H1 (cell line): ENCODE measurements at regions not wholly inside any gene's neighbourhood (a gene's known extent, or its start where the extent isn't known, plus 50 kb on each side); places are given as distances from the start of the nearest gene placed in this dataset.

Experiments used
- CTCF ChIA-PET: fragments of 300-600 bp; sonication (Branson Sonifier 250); formaldehyde crosslinking; loops from one replicate; lab custom pipeline; 2021; ENCODE audit not compliant: partially characterized antibody; lab: Charles Lee
- POLR2A ChIA-PET: fragments of 300-600 bp; sonication (Branson Sonifier 250); formaldehyde crosslinking; loops from one replicate; lab custom pipeline; 2021; ENCODE audit warnings: inconsistent platforms; ENCODE audit not compliant: partially characterized antibody; lab: Charles Lee
- DNase-seq, 2 experiments: peaks; one replicate each; pipeline versions ENCODE4 v3.0.0 to v3.0.0-alpha.2; 2010 to 2022; ENCODE audit warnings: low spot score in 2 of 2, low read depth in 1 of 2, mixed read lengths in 1 of 2
- FAIRE-seq: peaks from 2 replicates; lab custom pipeline; 2011; peaks lifted over from hg19 to GRCh38; lab: Jason Lieb, UNC
- H2AFZ ChIP-seq: 2 replicates; pipeline ENCODE4 v1.8.1; 2012; ENCODE audit warnings: low read length, inconsistent platforms
- H2AK5ac ChIP-seq: 2 replicates; pipeline ENCODE4 v1.6.1; 2013; ENCODE audit warnings: low read depth, low read length
- H2BK120ac ChIP-seq: replicated peaks from 2 replicates; pipeline ENCODE3; 2013; ENCODE audit warnings: low read depth, low read length, inconsistent platforms
- H2BK12ac ChIP-seq: 2 replicates; pipeline ENCODE4 v1.6.1; 2013; ENCODE audit warnings: low read depth, low read length
- H2BK15ac ChIP-seq: 2 replicates; pipeline ENCODE4 v1.6.1; 2013; ENCODE audit warnings: low read length
- H2BK20ac ChIP-seq: 2 replicates; pipeline ENCODE4 v1.6.1; 2013; ENCODE audit warnings: low read length
- H2BK5ac ChIP-seq: 2 replicates; pipeline ENCODE4 v1.6.1; 2013; ENCODE audit warnings: low read depth, low read length
- H3K14ac ChIP-seq: 2 replicates; pipeline ENCODE4 v1.6.1; 2013; ENCODE audit warnings: inconsistent platforms; ENCODE audit not compliant: insufficient read length
- H3K18ac ChIP-seq: 2 replicates; pipeline ENCODE4 v1.6.1; 2013; ENCODE audit warnings: low read length; ENCODE audit errors: extremely low read depth
- H3K23ac ChIP-seq: 2 replicates; pipeline ENCODE4 v1.6.1; 2013; ENCODE audit warnings: inconsistent platforms; ENCODE audit not compliant: insufficient read length
- H3K23me2 ChIP-seq: 2 replicates; pipeline ENCODE4 v1.6.1; 2013; ENCODE audit warnings: low read depth, low read length
- H3K27ac ChIP-seq: 2 replicates; pipeline ENCODE4 v1.6.1; 2011; ENCODE audit warnings: low read depth, low read length, inconsistent platforms
- H3K27me3 ChIP-seq, 4 experiments: replicated peaks in 1 of 4; 1 replicate in 1 of 4; 2 replicates in 3 of 4; pipeline versions ENCODE4 v1.6.1 to v1.8.1; 2011 to 2013; ENCODE audit warnings: low read length in 3 of 4, mild to moderate bottlenecking in 3 of 4, inconsistent platforms in 2 of 4, mixed read lengths in 2 of 4, moderate library complexity in 1 of 4; ENCODE audit not compliant: control insufficient read depth in 3 of 4, insufficient read depth in 3 of 4; ENCODE audit errors: extremely low read depth in 1 of 4
- H3K36me3 ChIP-seq, 4 experiments: 2 replicates each; pipeline versions ENCODE4 v1.6.1 to v1.8.1; 2011 to 2013; ENCODE audit warnings: mild to moderate bottlenecking in 4 of 4, low read length in 3 of 4, moderate library complexity in 2 of 4, control low read depth in 1 of 4, inconsistent platforms in 1 of 4; ENCODE audit not compliant: insufficient read depth in 4 of 4, control insufficient read depth in 2 of 4
- H3K4ac ChIP-seq: replicated peaks from 2 replicates; pipeline ENCODE3; 2013; ENCODE audit warnings: low read length, low read depth, mixed read lengths, inconsistent platforms; ENCODE audit not compliant: insufficient read length
- H3K4me1 ChIP-seq, 4 experiments: replicated peaks in 1 of 4; 1 replicate in 1 of 4; 2 replicates in 3 of 4; pipeline versions ENCODE4 v1.6.1 to v1.8.1; 2011 to 2013; ENCODE audit warnings: low read length in 3 of 4, inconsistent platforms in 2 of 4, mixed read lengths in 1 of 4; ENCODE audit not compliant: insufficient read depth in 4 of 4, control insufficient read depth in 3 of 4
- H3K4me2 ChIP-seq, 2 experiments: 2 replicates each; pipeline versions ENCODE4 v1.6.1 to v1.8.1; 2011 to 2013; ENCODE audit warnings: low read depth in 2 of 2, low read length in 2 of 2, control low read depth in 1 of 2, inconsistent platforms in 1 of 2, mild to moderate bottlenecking in 1 of 2; ENCODE audit not compliant: insufficient read depth in 1 of 2
- H3K4me3 ChIP-seq, 4 experiments: fragments of 200-600, 300-600 bp in 1 of 4; sonication (generic), shearing (Covaris generic), sonication (Bioruptor Twin) in 1 of 4; 2 replicates each; pipeline versions ENCODE4 v1.5.1 to v1.8.1; 2011 to 2016; ENCODE audit warnings: low read length in 4 of 4, low read depth in 3 of 4, control low read depth in 2 of 4, inconsistent platforms in 2 of 4, mild to moderate bottlenecking in 2 of 4, mixed read lengths in 1 of 4, moderate library complexity in 1 of 4; ENCODE audit not compliant: insufficient read depth in 2 of 4; ENCODE audit errors: extremely low read depth in 1 of 4
- H3K56ac ChIP-seq: replicated peaks from 2 replicates; pipeline ENCODE3; 2013; ENCODE audit warnings: low read depth, mild to moderate bottlenecking, mixed read lengths, low read length, inconsistent platforms; ENCODE audit not compliant: insufficient read length
- H3K79me1 ChIP-seq: 2 replicates; pipeline ENCODE4 v1.6.1; 2013; ENCODE audit warnings: low read depth, low read length, control low read depth
- H3K79me2 ChIP-seq, 2 experiments: 2 replicates each; pipeline versions ENCODE4 v1.6.1 to v1.8.1; 2012 to 2013; ENCODE audit warnings: low read length in 2 of 2, mild to moderate bottlenecking in 2 of 2, inconsistent platforms in 1 of 2; ENCODE audit not compliant: insufficient read depth in 2 of 2, control insufficient read depth in 1 of 2
- H3K9ac ChIP-seq, 4 experiments: replicated peaks in 1 of 4; 1 replicate in 1 of 4; 2 replicates in 3 of 4; pipeline versions ENCODE4 v1.6.1 to v1.8.1; 2011 to 2013; ENCODE audit warnings: low read depth in 3 of 4, low read length in 3 of 4, control low read depth in 2 of 4, mild to moderate bottlenecking in 2 of 4, moderate library complexity in 2 of 4, inconsistent platforms in 1 of 4; ENCODE audit errors: extremely low read depth in 1 of 4
- H3K9me3 ChIP-seq, 2 experiments: 2 replicates each; pipeline versions ENCODE4 v1.6.1 to v1.8.1; 2012 to 2013; ENCODE audit warnings: mild to moderate bottlenecking in 2 of 2, moderate library complexity in 2 of 2, control low read depth in 1 of 2, inconsistent platforms in 1 of 2, low read depth in 1 of 2, low read length in 1 of 2, mixed read lengths in 1 of 2; ENCODE audit not compliant: insufficient read depth in 2 of 2
- H4K20me1 ChIP-seq, 2 experiments: replicated peaks in 1 of 2; 2 replicates each; pipeline versions ENCODE3 to v1.8.1; 2011 to 2013; ENCODE audit warnings: inconsistent platforms in 2 of 2, low read length in 2 of 2, mild to moderate bottlenecking in 1 of 2; ENCODE audit not compliant: insufficient read depth in 2 of 2, control insufficient read depth in 1 of 2
- H4K5ac ChIP-seq: 2 replicates; pipeline ENCODE4 v1.6.1; 2013; ENCODE audit warnings: low read length, low read depth, mixed read lengths, inconsistent platforms; ENCODE audit not compliant: insufficient read length
- H4K8ac ChIP-seq: 2 replicates; pipeline ENCODE4 v1.8.0; 2013; ENCODE audit warnings: mild to moderate bottlenecking, moderate library complexity, low read length, inconsistent platforms; ENCODE audit not compliant: insufficient read depth; ENCODE audit errors: extremely low read depth
- H4K91ac ChIP-seq: replicated peaks from 2 replicates; pipeline ENCODE3; 2013; ENCODE audit warnings: low read length, mixed read lengths, inconsistent platforms; ENCODE audit not compliant: insufficient read length
- ATF3 ChIP-seq: IDR thresholded peaks from 2 replicates; pipeline ENCODE4 v1.6.1; 2011; ENCODE audit warnings: low read depth, mild to moderate bottlenecking, low read length; ENCODE audit not compliant: insufficient read depth
- BACH1 ChIP-seq: IDR thresholded peaks from 2 replicates; pipeline ENCODE4 v1.6.1; 2012; ENCODE audit warnings: low read length, improper control_type of control experiment
- CBX5 ChIP-seq: fragments of 300-800, 300-1000 bp; sonication (generic); IDR thresholded peaks from 2 replicates; pipeline ENCODE4 v1.7.1; 2016; ENCODE audit warnings: antibody characterized with exemption, low read length, low read depth
- CREB1 ChIP-seq: IDR thresholded peaks from 2 replicates; pipeline ENCODE4 v1.6.1; 2012; ENCODE audit warnings: inconsistent platforms
- EP300 ChIP-seq, 2 experiments: IDR thresholded peaks; 1 replicate in 1 of 2; 2 replicates in 1 of 2; pipeline ENCODE4 v1.6.1; 2011 to 2012; ENCODE audit warnings: low read depth in 2 of 2, low read length in 2 of 2, mild to moderate bottlenecking in 2 of 2, borderline replicate concordance in 1 of 2, inconsistent platforms in 1 of 2, moderate library complexity in 1 of 2
- JUN ChIP-seq: IDR thresholded peaks from 2 replicates; pipeline ENCODE4 v1.6.1; 2011; ENCODE audit warnings: low read depth, mild to moderate bottlenecking, improper control_type of control experiment, low read length
- KDM4A ChIP-seq: IDR thresholded peaks from one replicate; pipeline ENCODE4 v1.7.1; 2012; ENCODE audit warnings: low read depth, mild to moderate bottlenecking, moderate library complexity, low read length, inconsistent platforms; ENCODE audit not compliant: severe bottlenecking
- MAFK ChIP-seq: IDR thresholded peaks from 2 replicates; pipeline ENCODE4 v1.6.1; 2012; ENCODE audit warnings: low read depth, mild to moderate bottlenecking, improper control_type of control experiment, low read length
- RBBP5 ChIP-seq: IDR thresholded peaks from 2 replicates; pipeline ENCODE4 v1.7.1; 2012; ENCODE audit warnings: low read depth, mild to moderate bottlenecking, inconsistent platforms, low read length, moderate library complexity, borderline replicate concordance
- SAP30 ChIP-seq: fragments of 300-600 bp; sonication (generic); IDR thresholded peaks from 2 replicates; pipeline ENCODE4 v1.7.1; 2012; ENCODE audit warnings: low read length, moderate library complexity, mild to moderate bottlenecking, inconsistent platforms; ENCODE audit not compliant: insufficient read depth, insufficient replicate concordance
- SIRT6 ChIP-seq: IDR thresholded peaks from one replicate; pipeline ENCODE4 v1.7.1; 2012; ENCODE audit warnings: low read length, inconsistent platforms
- SIX5 ChIP-seq: IDR thresholded peaks from 2 replicates; pipeline ENCODE4 v1.6.1; 2011; ENCODE audit warnings: mild to moderate bottlenecking, low read depth, low read length
- SRF ChIP-seq: IDR thresholded peaks from 2 replicates; pipeline ENCODE4 v1.6.1; 2011; ENCODE audit warnings: mild to moderate bottlenecking, low read depth, low read length, moderate library complexity
- TCF12 ChIP-seq: IDR thresholded peaks from 2 replicates; pipeline ENCODE4 v1.6.1; 2011; ENCODE audit warnings: low read depth, mild to moderate bottlenecking, low read length
- WGBS, 2 experiments: shearing (Covaris generic) in 1 of 2; methylation state at CpG; one replicate each; pipeline versions ENCODE4 v1.1.6 to v1.1.7; 2013 to 2015; ENCODE audit warnings: low lambda C conversion rate in 2 of 2, mixed read lengths in 2 of 2, inconsistent platforms in 1 of 2, low coverage in 1 of 2, missing lambda C conversion rate in 1 of 2; ENCODE audit not compliant: insufficient replicate concordance in 2 of 2, insufficient coverage in 1 of 2, insufficient read length in 1 of 2; ENCODE audit errors: extremely low coverage in 1 of 2, missing lambda C conversion rate in 1 of 2; 5-methylcytosine and 5-hydroxymethylcytosine counted together

- CTCF ChIA-PET: no interaction called here
- TF ChIP-seq SIX5 (no peak), SRF (no peak), MAFK (no peak), ATF3 (no peak), SIRT6 (no peak), JUN (no peak), CBX5 (no peak), CREB1 (no peak), EP300 (IDR thresholded peaks at IDR 0.05; ENCODE audit: borderline replicate concordance in 1 of 2, low read depth in 2 of 2, low read length in 2 of 2) (no peak), SAP30 (no peak), BACH1 (no peak), TCF12 (no peak), KDM4A (no peak), RBBP5 (no peak)
These were observed 195.6 kb upstream of the PFKP start for GRCh38 chr10:2871673-2872219.

More at GRCh38 chr10:2871673-2872219, 195.6 kb upstream of the PFKP start:
- Histone ChIP-seq H2BK15ac (0 out of 2 replicates have a peak overlapping the region, but pooled peaks have one; percentile 20), H4K91ac (no peak overlapping the region), H4K8ac (no peak overlapping the region), H3K4me1 (peaks cover 0 to 3% (median 2%) of the 10 kb centered on the region in 4 experiments; a peak in 2 of 7 replicates), H4K20me1 (no peaks in the 10 kb centered on the region), H3K9me3 (peaks cover 4% of the 10 kb centered on the region in 2 experiments; a peak in 1 of 4 replicates), H3K14ac (no peak overlapping the region), H2BK120ac (no peak overlapping the region), H2BK5ac (peak overlapping the region; percentile 68; the same call in 1 of the 2 replicates), H2BK20ac (no peak overlapping the region), H3K23ac (no peak overlapping the region), H3K79me1 (no peaks in the 10 kb centered on the region), H3K79me2 (no peaks in the 10 kb centered on the region), H3K27ac (no peak overlapping the region), H3K4me2 (no peak overlapping the region; a peak in 1 of 4 replicates), H3K27me3 (no peaks in the 10 kb centered on the region), H3K4ac (no peak overlapping the region), H3K56ac (no peak overlapping the region), H2BK12ac (no peak overlapping the region), H3K4me3 (no peak overlapping the region), H2AFZ (no peak overlapping the region), H4K5ac (no peak overlapping the region), H3K18ac (no peak overlapping the region), H2AK5ac (peak overlapping the region; percentile 99), H3K23me2 (no peaks in the 10 kb centered on the region), H3K9ac (no peak overlapping the region), H3K36me3 (no peaks in the 10 kb centered on the region)
- WGBS, 2 experiments: 87% methylated on average over 2 of the region's 2 CpGs; no CpG with 5 or more reads in 1 of the 2 experiments
- POLR2A ChIA-PET: no interaction called here
- DNase-seq: no peak
- FAIRE-seq: no peak
